Stimulated activated CD8-positive, alpha-beta memory T cell treated with anti-CD3 and anti-CD28 coated beads, Interleukin-12 subunit alpha, Interleukin-12 subunit beta, amount 100 ng/mL, for 24 hours (primary cell): ENCODE measurements at regions not wholly inside any gene's neighbourhood (a gene's known extent, or its start where the extent isn't known, plus 50 kb on each side); places are given as distances from the start of the nearest gene placed in this dataset.

Source experiments
- DNase-seq: peaks from one replicate; pipeline ENCODE4 v3.0.0-alpha.2; 2020; ENCODE audit errors: extremely low read depth

DNA sequence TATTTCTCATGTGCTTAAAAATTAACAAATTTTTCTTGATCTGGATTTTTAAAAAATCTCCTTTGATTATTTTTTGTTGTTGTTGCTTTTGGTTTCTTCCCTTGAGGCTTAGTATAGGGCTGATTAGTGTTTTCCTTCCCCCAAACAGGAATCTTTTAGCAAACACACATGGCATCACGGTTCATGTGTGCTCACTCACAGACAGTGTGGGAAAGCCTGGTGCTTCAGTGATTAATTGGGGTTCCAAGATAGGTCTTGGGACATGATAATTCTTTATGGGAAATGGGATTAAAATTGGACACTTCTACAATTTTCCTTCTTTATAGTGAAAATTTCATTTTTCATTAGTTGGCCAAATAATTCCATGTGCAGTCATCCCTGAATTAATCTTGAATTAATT is 153.9 kb upstream of the SOX11 start:
- DNase-seq = no peak

DNA sequence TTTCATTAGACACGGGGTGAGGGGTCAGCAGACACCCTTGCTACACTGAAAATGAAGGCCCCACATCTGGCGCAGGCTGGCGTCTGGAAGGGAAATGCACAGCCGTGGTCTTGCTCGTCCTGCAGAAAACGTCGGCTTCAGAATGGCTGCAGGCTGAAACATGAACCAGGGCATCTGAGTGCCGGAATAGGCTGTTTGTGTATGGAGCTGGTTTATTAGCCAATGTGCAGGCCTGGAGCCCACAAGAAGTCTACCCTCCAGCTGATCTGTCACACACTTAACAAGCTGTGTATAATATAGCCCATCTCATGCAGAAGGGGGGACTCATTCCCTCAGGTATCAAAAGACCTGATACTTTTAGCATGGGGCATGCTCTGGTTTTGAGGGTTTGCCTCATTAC is 153.4 kb upstream of the SOX11 start:
- no peak for DNase-seq

DNA sequence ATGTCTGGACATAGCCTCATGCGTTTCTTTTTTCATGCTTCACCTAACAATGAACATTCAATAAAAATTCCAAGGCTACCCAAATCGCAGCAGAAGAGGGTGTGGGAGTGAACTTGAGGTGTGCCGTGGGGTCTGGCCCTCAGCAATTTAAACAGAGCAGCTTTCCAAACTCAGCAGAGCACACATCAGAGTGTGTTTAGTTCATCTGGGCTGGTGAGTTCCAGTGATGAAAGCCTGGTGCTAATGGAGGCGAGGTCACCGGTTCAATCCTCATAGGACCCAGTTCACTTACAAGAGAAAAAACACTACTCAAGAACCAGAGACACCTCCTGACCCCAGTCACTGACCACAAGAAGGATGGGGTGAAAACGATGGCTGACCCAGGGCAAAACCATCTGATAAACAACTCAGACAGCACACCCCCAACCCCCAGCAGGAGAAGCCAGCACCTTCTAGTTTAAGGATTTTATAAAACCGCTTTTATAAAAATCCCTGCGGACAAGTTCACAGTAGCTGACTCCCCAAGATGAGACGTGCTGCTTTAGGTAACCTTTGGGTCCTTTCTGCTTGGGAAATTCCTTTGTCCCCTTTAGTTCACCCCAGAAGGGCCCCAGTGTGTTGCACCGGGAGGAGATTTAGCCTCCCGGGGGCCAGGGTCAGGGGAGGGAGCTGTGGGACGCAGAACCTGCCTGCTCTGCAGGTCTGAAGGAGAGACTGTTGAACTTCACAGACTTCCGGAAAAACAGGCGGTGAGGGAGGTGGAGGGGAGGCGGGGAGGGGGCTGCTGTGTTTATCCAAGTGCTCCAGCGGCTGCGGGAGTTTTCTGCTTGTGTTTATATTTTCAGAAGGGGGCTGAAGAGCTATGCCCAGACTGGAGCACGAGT is 152.7 kb upstream of the SOX11 start:
- DNase-seq = no peak

DNA sequence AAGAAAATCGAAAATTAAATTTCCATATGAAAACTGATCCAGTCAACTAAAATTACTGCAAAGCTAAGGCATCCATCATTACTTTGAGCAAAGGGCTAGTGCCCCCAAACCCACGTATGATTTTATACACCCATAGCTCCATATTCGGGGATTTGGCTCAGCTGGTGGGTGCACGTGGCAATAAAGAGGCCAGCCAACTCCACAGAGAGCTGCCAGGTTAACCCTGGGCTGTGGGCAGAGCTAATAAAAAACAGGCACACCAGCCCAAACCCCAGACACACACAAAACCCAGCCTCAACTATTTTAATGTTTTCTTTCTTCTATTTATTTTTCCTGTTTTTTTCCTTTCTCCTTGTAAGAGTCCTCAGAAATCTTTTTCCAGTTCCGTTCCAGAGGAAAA is 151.3 kb upstream of the SOX11 start:
- no peak for DNase-seq

DNA sequence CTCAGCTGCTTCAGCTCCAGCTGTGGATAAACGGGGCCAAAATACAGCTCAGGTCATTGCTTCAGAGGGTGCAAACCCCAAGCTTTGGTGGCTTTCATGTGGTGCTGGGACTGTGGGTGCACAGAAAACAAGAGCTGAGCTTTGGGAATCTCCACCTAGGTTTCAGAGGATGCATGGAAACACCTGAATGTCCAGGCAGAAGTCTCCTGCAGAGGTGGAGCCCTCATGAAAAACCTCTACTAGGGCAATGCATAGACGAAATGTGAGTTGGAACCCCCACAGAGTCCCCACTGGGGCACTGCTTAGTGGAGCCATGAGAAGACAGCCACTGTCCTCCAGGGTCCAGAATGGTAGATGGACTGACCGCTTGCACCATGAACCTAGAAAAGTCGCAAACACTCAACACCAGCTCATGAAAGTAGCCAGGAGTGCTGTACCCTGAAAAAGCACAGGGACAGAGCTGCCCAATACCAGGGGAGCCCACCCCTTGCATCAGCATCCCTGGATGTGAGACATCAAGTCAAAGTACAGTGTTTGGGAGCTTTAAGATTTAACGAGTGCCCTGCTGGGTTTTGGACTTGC is 147.9 kb upstream of the SOX11 start:
- no peak for DNase-seq

DNA sequence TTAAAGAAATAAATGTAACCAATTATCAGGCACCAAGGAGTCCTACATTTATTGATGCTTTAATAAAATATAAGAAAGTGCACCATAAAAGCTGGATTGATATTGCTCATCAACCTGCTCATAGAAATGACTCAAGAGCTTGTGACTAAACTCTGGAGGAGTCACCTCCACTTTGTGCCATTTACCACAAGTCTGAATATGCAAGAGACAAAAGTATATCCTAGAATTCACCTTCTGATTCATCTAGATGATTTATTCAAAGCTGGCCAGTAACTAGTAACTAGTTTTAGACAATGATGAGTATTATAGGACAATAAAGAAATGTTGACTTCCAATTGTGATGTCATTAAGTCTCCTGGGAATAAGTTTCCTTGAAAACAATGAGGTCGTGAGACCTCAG is 146.0 kb upstream of the SOX11 start:
- DNase-seq = no peak

DNA sequence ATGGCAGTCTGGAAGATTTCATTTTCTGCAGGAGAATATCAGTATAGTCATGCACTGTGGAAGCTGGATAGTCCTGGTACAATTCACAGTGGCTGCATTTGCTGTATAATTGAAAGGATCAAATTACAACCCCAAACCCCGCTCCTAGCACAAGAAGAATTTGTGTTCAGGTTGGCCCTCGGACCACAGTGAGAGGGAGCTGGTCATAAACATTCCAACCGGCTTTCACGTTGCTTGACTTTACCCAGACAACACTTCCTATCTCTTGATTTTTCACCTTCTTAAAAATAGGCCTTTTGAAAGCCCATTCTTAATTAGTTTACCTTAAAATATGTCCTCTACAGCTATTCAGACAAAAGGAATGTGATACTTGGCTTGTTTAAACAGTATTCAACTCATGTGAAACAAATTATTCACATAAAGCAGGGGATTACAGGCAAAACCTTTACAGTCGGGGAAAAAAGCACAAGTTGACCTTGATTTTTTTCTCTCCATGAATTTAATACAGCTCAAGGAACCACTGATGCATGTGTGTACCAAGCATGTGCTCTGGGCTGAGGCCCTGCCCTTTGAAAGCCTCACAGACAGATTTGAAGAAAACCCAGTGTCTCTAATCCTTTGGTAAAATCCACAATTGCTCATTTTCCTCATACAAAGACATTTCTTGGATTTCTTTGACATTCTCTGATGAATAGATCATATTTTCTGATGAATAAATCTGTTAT is 143.0 kb upstream of the SOX11 start:
- DNase-seq = no peak

DNA sequence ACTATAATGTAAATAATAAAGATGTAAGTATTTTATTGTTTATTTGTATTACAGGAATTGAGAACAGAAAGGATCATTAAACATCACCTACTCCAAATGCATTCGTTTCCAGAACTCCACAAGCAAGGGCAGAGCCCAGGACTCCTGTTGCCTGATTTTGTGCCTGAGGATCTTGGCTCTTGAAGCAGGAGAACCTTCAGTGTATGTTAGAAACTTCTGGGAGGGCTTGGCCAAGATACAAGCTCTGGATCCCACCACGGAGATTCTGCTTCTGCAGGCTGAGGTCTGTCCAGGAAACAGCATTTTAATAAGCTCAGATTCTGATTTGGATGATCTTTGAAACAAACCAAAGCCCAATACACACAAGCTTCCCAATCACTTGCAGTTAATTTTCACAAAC is 142.4 kb upstream of the SOX11 start:
- no peak for DNase-seq

DNA sequence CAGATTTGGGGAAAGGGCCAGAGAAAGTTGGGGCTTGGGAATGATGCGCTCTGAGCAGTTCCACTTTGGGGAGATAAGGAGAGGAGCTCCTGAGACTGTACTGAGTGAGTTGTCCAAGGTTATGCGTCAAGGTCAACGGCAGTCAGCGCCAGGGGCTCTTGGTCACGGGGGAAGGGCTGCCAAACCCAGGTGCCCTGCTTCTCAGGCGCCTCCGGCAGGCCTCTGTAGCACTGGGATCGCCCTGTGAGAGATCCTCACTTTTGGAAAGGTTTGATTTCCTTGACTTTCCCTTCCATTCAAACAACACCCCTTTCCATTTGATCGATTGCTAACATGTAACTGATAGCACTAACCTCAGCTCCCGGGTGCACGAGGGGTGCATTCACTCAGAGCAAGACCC is 136.5 kb upstream of the SOX11 start:
- DNase-seq = no peak

DNA sequence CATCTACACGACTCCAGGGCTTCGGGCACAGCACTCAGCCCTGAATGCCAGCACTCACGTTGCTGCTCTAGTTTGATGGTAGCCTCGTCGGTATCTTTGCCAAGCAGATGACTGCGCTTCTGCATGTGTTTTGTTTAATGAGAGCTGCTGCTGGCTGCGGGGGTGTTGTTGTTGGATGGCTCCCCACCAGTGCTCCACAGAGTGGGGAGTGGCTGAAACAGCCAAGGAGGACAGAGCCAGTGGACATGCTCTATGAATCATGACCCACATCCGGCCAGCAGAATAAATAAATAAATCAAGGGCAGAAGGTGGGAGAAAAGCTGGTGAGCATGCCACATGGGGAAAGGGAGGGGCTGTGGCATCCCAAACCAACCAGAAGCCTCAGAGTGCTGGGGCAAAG is 131.2 kb upstream of the SOX11 start:
- no peak for DNase-seq

DNA sequence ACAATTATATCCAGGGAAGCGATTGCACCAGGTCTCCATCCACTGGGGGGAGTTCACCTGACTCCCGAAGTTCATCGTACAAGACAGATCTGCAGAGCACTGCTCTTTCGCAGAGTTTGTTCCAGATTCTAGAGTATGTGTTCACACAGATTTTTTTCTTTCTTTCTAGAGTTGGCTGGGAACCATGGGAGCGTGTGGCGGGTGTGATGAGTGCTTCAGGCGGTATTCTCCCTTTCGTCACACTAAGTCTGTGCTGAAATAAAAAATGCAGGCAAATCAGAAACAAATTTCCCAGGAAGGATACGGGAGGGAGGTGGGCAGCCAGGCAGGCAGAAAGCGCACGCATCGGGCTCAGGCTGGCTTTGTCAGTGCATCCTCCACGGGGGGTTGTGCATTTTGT is 129.8 kb upstream of the SOX11 start:
- no peak for DNase-seq

DNA sequence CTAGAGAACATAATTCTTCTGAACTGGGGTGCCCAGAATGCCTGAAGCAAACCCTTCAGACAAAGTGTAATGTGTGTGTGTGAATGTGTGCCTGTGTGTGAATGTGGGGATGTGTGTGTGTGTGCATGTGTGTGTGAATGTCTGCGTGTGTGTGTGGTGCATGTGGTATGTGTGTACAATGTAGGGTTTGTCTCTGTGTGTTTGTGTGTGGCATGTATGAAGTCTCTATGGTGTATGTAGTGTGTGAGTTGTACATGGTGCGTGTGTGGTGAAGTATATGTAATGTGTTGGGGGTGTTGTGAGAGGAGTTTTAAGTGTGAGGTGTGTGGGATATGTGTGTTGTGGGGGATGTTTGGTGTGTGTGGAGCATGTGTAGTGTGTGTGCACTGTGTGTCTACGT is 129.3 kb upstream of the SOX11 start:
- DNase-seq = no peak

DNA sequence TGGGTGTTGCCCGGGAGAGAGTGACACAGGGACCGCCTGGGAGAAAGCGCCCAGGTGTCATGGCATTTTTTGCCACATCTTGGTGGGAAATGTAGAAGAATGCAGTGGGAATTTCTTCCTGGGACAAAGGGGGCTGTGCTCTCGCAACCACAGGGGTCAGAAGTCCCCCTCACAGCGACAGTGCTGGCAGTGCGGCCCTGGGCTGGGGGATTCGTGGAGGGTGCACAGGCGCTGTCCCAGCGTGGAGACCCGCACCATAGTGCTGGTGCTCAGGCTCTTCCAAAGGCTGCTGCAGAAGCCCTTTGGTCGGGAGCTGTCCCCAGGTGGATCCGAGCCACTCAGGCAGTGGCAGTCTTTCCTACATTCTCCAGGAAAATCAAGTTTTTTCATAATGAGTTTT is 128.8 kb upstream of the SOX11 start:
- DNase-seq = no peak

DNA sequence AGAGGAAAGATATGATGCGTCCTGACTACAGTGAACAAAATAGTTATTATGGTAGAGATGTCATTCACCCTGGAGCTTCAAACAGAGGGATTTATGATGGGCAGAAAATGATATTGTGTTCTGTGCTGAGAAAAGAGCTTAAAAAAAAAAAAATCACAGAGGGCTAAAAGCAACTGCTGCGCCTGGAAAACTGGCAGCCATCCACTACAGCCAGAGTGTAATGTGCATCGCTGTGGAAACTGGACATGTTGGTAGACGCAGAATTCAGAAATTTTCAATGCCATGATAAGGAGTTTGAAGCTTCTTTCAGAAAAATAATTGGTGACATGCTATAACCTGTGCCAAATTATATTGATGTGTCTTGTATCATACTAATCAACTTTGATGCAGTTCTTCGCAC is 122.9 kb upstream of the SOX11 start:
- no peak for DNase-seq

DNA sequence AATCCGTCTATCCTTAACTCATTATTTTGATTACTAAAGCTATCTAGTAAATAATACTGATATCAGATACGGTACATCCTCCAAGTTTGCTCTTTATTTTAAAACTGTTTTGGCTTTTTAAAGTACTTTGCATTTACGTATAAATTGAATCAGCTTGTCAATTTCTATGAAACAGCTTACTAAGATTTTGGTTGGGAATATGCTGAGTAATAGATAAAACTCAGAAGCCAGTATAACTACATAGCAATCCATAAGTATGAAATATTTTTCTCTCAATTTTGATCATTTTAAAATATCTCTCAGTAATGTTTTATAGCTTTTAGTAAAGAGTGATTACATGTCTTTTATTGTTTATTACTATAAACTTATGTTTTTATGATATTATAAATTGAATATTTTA is 116.2 kb upstream of the SOX11 start:
- no peak for DNase-seq

DNA sequence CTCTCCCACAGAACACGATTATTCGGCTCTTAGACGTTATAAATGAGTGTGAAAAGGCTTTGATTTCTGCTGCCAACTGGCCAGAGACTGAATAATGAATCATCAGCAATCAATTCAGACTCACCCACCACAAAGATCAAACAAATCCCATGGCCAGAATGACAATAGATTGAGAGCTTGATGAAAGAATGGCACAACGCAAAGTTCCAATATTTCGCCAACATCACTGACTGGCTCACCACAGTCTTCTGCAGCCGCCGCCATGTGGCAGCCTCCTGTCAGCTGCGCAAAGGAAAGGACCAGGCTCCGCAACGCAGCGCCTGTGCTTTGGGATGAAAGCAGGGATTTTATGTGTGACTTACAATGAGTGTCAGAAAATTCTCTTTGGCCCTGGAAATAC is 104.4 kb upstream of the SOX11 start:
- no peak for DNase-seq

DNA sequence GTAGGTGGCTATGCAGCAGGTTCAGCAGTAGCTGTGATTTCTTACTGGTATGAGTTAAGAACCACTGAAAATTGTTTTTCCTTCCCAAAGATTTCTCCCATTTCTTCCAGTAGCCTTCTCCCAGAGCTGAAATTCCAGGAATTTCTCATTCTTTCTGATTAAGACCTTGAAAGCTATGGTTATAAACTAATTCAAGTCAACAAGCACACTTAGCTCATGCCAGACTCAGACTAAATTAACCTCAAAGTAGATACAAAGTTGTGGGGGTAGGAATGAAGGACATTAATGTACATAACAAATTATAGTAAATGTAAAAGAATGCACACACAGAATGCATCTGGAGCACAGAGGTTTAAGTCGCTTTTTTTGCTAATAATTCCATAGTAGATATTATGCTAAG is 103.6 kb upstream of the SOX11 start:
- no peak for DNase-seq

DNA sequence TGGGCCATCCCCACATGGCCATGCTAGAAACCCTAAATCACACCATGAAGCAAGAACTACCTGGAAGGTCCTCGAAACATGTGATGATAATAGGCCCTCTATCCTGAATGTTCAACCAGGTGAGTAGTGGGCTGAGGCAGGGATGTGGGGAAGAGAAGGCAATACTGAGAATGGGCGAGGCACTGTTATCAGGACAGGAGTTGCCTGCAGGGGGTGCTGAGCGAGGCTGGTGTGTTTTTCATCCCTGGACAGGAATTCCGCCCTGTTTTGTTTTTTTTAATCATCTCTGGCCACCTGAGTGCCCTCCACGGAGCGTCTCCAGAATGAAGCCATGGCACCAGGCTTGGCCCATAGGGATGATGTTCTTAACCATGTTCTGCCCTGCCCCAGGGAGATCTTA is 103.0 kb upstream of the SOX11 start:
- DNase-seq = no peak

DNA sequence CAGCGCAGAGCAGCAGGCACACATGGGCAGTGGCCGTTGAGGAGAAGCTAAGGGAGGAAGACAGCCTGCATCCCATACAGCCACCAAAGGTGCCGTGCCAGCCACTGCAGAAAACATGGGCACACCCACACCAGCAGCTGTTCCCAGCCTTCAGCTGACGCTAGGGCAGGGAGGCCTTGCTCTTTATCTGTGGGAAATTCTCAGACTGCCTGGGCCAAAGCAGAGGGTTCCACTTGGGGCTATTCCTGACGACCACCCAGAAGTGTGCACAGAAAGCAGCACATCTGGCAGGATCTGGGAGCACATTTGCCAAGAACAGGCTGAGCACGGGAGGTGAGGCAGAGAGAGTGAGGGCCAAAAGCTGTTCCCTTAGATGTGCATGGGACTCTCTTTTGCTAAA is 101.3 kb upstream of the SOX11 start:
- DNase-seq = no peak

DNA sequence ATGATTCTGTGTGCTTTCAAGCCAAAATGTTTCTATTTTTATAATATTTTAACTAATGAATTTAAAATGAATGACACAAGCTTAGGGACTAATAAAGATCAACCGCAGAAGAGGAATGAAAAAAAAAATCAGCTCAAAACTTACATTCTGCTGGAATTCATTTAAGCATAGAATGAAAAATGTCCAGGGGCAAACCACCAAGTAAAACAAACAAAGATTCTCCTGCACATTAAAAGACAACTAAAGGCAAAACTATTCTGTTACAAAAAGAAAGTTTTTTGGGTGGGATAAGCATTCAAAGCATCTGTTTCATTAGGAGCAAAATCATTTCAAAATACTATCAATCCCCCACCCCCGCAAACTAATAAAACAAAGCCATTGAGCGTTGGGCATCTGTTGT is 99.3 kb upstream of the SOX11 start:
- DNase-seq = no peak

DNA sequence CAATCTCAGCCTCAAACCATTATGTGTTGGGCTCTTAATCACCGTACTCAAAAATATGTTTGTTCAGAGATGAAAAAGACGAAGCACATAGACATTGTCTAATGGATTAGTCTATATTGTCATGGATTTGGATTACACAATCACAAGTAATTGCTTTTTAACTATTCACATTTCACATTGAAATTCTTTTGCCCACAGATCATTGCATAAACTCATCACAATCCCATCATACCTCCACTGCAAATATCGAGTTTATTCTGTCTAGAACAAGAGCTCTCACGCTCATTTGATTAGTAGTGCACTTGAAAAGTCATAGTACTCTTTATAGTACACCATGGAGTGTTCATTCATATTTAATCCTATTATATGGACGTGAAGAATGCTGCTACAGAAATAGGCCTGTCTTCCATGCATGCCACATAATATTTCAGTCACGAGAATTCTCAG is 97.9 kb upstream of the SOX11 start:
- no peak for DNase-seq

DNA sequence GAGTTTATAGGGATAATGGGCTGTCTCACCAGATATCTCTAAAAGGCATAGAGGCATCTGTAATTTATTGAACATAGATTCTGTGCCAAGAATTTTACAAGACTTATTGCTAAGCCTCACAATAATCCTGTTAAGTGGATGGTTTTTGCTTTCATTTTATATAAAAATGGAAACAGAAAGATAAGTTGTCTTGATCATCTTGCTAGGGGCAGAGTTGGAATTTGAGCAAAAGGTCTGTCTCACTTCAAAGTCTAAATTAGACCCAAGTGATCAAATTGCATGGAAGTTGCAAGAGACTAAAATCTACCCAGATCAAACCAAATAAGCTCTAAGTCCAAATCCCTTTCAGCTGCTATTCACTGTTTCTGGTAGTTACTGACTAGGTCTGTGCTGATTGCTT is 95.3 kb upstream of the SOX11 start:
- DNase-seq = no peak

DNA sequence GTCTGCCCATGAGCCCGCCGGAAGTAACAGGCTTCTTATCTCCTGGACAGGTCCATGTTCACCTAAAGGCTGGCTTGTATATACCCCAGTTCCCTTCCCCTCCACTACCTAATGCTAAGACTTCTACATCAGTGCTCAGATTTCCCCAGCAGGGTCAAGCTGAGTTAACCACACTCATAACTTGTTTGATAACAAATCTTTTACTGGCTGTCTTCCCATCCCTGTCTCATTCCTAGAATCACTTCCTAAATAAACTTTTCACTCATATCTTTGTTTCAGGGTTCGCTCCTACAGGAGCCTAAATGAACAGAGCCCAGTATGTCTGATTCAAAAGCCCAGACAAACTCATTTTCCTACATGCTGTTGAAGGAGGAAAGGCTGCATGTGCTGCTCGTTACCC is 94.0 kb upstream of the SOX11 start:
- no peak for DNase-seq
